ENCODE measurements at regions not wholly inside any gene's neighbourhood (a gene's known extent, or its start where the extent isn't known, plus 50 kb on each side); places are given as distances from the start of the nearest gene placed in this dataset.

DNA sequence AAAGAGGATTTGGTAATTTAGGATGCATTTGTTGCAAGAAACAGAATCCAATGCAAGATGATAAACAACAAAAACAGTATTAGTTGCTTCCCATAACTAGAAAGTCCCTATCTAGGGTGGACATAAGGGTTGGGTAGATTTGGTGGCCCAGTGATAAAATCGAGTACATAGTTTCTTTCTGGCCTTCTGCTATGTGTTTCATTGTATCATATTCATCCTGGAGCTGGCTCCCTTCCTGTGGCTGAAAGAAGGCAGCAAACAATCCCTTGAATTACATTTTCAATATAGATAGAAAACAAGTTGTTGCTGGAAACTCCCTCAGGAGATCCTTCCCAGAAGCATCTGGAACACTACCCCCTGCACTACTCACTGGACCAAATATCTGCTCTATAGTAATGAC is 135.1 kb downstream of the ID4 start:
- TF ChIP-seq, protein P1, sequence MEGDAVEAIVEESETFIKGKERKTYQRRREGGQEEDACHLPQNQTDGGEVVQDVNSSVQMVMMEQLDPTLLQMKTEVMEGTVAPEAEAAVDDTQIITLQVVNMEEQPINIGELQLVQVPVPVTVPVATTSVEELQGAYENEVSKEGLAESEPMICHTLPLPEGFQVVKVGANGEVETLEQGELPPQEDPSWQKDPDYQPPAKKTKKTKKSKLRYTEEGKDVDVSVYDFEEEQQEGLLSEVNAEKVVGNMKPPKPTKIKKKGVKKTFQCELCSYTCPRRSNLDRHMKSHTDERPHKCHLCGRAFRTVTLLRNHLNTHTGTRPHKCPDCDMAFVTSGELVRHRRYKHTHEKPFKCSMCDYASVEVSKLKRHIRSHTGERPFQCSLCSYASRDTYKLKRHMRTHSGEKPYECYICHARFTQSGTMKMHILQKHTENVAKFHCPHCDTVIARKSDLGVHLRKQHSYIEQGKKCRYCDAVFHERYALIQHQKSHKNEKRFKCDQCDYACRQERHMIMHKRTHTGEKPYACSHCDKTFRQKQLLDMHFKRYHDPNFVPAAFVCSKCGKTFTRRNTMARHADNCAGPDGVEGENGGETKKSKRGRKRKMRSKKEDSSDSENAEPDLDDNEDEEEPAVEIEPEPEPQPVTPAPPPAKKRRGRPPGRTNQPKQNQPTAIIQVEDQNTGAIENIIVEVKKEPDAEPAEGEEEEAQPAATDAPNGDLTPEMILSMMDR (IDR thresholded peaks at IDR 0.05; ENCODE audit: insufficient read depth, low read length): no peak
- no peak for DNase-seq (ENCODE audit: low read depth)
- H3K4me3 ChIP-seq (ENCODE audit: low read depth, low read length): no peak overlapping the region

DNA sequence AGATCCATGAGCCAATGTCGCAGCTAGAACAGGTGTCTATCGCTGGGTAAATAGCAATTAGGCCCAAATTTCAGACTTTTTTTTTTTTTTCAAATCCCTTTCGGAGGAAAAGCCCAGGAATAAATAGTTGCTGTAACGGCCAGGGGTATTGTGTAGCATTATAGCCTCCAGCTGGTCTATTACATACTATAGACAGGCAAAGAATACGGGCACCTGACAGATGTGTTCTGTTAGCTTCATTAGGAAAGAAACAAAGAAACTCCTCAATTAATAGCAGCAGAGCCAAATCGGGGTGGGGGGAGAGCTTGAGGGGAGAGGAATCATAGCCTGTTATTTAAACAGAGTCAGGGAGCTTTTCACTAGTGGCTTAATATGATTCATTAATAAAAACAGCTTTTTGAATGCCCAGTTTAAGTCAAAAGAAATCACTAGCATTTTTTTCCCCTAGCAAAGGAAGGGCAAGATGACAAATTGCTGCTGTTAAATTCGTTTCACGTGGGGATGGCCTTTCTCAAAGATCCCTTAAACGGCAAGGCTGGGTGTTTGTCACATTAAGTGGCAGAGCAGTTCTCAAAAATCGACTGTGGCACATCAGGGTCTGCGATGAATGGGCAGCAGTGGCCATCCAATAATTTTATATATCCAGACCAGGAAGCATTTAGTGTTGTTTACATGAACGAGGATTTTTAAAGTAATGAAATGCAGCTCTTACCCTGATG is 139.4 kb downstream of the ID4 start:
- DNase-seq (ENCODE audit: low read depth): no peak
- H3K4me3 ChIP-seq (ENCODE audit: low read depth, low read length): no peak overlapping the region
- TF ChIP-seq, protein P1 (IDR thresholded peaks at IDR 0.05; ENCODE audit: insufficient read depth, low read length): no peak

DNA sequence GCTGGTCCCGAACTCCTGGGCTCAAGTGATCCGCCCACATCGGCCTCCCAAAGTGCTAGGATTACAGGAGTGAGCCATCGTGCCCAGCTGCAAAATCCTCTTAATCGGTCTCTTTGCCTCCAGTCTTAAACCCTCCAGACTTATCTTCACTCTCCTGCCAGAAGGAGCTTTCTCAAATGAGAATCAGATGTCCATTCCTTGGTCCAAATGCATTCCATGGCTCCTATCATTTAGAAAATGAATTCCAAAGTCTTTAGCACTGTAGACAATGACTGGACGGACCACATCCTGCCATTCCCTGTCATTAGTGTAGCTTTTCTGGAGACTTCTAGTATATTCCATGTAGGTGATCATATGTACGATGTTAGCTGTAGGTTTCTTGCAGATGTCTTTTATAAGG is 141.9 kb downstream of the ID4 start:
- TF ChIP-seq, protein P1 (IDR thresholded peaks at IDR 0.05; ENCODE audit: insufficient read depth, low read length): no peak
- DNase-seq (ENCODE audit: low read depth): no peak
- no peak overlapping the region for H3K4me3 ChIP-seq (ENCODE audit: low read depth, low read length)

DNA sequence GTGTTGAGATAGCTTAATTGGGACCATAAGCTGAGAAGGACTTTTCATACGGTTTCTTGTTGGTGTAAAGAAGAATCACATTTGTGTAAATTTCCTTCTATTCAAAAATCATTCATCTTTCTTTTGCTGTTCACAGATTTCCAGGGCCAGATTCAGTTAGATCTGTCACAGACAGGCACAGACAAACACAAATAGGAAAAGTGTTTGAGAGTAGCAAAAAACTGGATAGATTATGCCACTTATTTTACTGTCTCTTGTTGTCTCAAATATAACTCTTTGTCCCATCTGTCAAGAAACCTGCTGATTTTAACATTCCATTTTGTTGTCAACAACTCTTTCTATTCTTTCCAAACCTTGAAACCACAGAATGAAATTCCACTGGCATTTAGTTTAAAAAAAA is 142.8 kb downstream of the ID4 start:
- no peak overlapping the region for H3K4me3 ChIP-seq (ENCODE audit: low read depth, low read length)
- no peak for DNase-seq (ENCODE audit: low read depth)
- TF ChIP-seq, protein P1 (IDR thresholded peaks at IDR 0.05; ENCODE audit: insufficient read depth, low read length): no peak

DNA sequence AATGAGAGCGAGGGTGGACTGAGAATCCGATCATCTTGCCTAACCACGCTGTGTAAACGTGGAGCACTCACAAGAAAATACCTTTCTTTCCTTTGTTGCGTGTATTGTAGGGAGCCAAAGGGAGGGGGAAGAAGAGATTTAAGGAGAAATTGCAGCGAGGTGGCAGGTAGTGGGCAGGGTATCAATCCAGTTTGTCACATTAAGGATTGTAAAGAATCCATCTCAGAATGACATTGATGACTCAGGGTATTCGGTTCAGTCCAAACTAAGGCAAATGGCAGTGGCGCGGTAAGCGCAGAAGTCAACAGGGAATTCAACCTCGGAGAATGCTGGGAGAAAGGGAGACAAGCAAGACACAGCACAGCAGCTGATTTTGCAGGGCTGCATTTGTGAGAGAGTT is 146.2 kb downstream of the ID4 start:
- H3K4me3 ChIP-seq (ENCODE audit: low read depth, low read length): no peak overlapping the region
- TF ChIP-seq, protein P1 (IDR thresholded peaks at IDR 0.05; ENCODE audit: insufficient read depth, low read length): no peak
- no peak for DNase-seq (ENCODE audit: low read depth)

DNA sequence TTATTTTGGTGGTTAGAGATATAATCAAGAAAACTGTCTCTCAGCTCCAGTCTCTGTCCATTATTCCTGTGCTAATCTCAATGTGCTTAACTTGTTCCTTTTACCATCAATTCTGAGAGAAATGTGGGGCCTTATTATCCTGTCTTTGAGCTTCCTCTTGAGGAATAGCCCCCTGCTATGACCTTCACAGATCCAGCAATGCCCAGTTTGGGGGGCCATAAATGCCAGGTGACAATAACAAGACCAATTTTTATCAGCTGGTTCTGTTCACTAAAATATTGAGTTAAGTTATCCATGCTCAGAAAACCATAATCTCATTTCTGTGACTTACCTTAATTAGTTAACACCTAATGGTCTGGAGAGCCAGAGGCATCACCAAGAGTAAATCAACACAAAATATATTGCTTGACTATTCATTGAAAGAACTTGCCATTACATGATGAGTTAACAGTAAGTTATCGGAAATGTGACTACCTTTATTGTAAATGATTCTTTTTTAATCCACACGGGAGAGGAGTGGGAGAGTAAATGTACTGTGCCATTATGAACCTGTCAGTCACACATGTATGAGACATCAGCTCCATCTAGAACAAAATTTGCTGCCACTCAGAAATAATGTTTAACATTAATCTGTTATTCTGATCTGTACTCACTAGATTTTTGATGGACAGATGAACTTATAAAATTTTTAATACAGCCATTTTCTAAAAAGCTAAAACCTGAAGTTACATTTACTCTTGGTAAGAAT is 149.7 kb downstream of the ID4 start:
- no peak for DNase-seq (ENCODE audit: low read depth)
- TF ChIP-seq, protein P1 (IDR thresholded peaks at IDR 0.05; ENCODE audit: insufficient read depth, low read length): no peak
- H3K4me3 ChIP-seq (ENCODE audit: low read depth, low read length): no peak overlapping the region

Data from fibroblast of the aortic adventitia (primary cell).